Panc1 (cell line): ENCODE measurements at regions not wholly inside any gene's neighbourhood (a gene's known extent, or its start where the extent isn't known, plus 50 kb on each side); places are given as distances from the start of the nearest gene placed in this dataset.

Source experiments
- CTCF ChIP-seq: fragments of 450-650 bp; IDR thresholded peaks from 2 replicates; pipeline ENCODE4 v1.5.1; 2017; ENCODE audit warnings: mild to moderate bottlenecking
- SIN3A ChIP-seq: IDR thresholded peaks from 2 replicates; pipeline ENCODE4 v1.6.1; 2012; ENCODE audit warnings: low read depth, mild to moderate bottlenecking, low read length, moderate library complexity, borderline replicate concordance; ENCODE audit not compliant: insufficient read depth

GRCh38 chr20:50446351-50447101, 63.7 kb upstream of the PTPN1 start:
- no peak for TF ChIP-seq CTCF
- TF ChIP-seq SIN3A: no peak
